IMR-90 (cell line): ENCODE measurements at regions not wholly inside any gene's neighbourhood (a gene's known extent, or its start where the extent isn't known, plus 50 kb on each side); places are given as distances from the start of the nearest gene placed in this dataset.
"Not testable (repeated sequence)": the region's sequence is repeated elsewhere in the genome, so short reads cannot be mapped to it uniquely, and the experiment has no call there.

Experiments
- ATAC-seq: fragments of 200-7000 bp; cut with Tn5 transposase; 2 replicates; pipeline ENCODE4 v1.9.1; 2020; ENCODE audit warnings: low read depth, mild to moderate bottlenecking, moderate library complexity
- BruUV-seq: library from RNA; stranded (reverse); fragments of 400-500 nt; replicated peaks from 2 replicates; lab custom pipeline; 2021; lab: Mats Ljungman, UMichigan
- CTCF ChIA-PET: fragments of 300-600 bp; formaldehyde crosslinking; extraction: SDS; loops from one replicate; lab custom pipeline; 2021; ENCODE audit warnings: antibody characterized with exemption; lab: Yijun Ruan, JAX
- POLR2A ChIA-PET: fragments of 300-600 bp; sonication (Branson Sonifier 250); formaldehyde crosslinking; loops from one replicate; lab custom pipeline; 2022; ENCODE audit warnings: antibody characterized with exemption; ENCODE audit not compliant: unreplicated experiment; lab: Charles Lee
- DNase-seq: peaks from one replicate; pipeline ENCODE4 v3.0.0; 2013
- H2AFZ ChIP-seq: replicated peaks from 2 replicates; pipeline ENCODE3; 2013; ENCODE audit warnings: low read length, mild to moderate bottlenecking; ENCODE audit not compliant: poor library complexity
- H2AK5ac ChIP-seq: 2 replicates; pipeline ENCODE4 v1.6.1; 2013; ENCODE audit warnings: low read depth, low read length, inconsistent platforms
- H2AK9ac ChIP-seq: replicated peaks from 2 replicates; pipeline ENCODE3; 2013; ENCODE audit warnings: mild to moderate bottlenecking, low read depth, low read length, moderate library complexity; ENCODE audit not compliant: poor library complexity
- H2BK120ac ChIP-seq: 2 replicates; pipeline ENCODE4 v1.6.1; 2013; ENCODE audit warnings: low read depth, low read length, inconsistent platforms
- H2BK15ac ChIP-seq: 3 replicates; pipeline ENCODE4 v1.6.1; 2013; ENCODE audit warnings: low read depth, low read length, inconsistent platforms
- H2BK20ac ChIP-seq: 2 replicates; pipeline ENCODE4 v1.6.1; 2013; ENCODE audit warnings: low read depth, mild to moderate bottlenecking, inconsistent platforms, low read length, moderate library complexity
- H2BK5ac ChIP-seq: 2 replicates; pipeline ENCODE4 v1.6.1; 2013; ENCODE audit warnings: mild to moderate bottlenecking, low read depth, low read length, inconsistent platforms; ENCODE audit not compliant: poor library complexity, severe bottlenecking
- H3K14ac ChIP-seq: replicated peaks from 2 replicates; pipeline ENCODE4 v1.6.1; 2013; ENCODE audit warnings: low read depth, low read length, inconsistent platforms
- H3K18ac ChIP-seq: 2 replicates; pipeline ENCODE4 v1.6.1; 2013; ENCODE audit warnings: low read depth, low read length, control low read depth
- H3K23ac ChIP-seq: 2 replicates; pipeline ENCODE4 v1.6.1; 2013; ENCODE audit warnings: low read depth, low read length, inconsistent platforms
- H3K27ac ChIP-seq: 2 replicates; pipeline ENCODE4 v1.5.1; 2013; ENCODE audit warnings: mild to moderate bottlenecking, control low read depth, low read length; ENCODE audit not compliant: insufficient read depth
- H3K27me3 ChIP-seq: 2 replicates; pipeline ENCODE4 v1.6.1; 2013; ENCODE audit warnings: low read length; ENCODE audit not compliant: control insufficient read depth, insufficient read depth
- H3K36me3 ChIP-seq: 2 replicates; pipeline ENCODE4 v1.6.1; 2013; ENCODE audit warnings: low read length, mixed read lengths; ENCODE audit not compliant: control insufficient read depth, insufficient read depth
- H3K4ac ChIP-seq: 2 replicates; pipeline ENCODE4 v1.6.1; 2013; ENCODE audit warnings: low read depth, low read length, inconsistent platforms
- H3K4me1 ChIP-seq: 2 replicates; pipeline ENCODE4 v1.6.1; 2013; ENCODE audit warnings: low read length, mixed read lengths; ENCODE audit not compliant: control insufficient read depth, insufficient read depth
- H3K4me2 ChIP-seq: 2 replicates; pipeline ENCODE4 v1.6.1; 2013; ENCODE audit warnings: low read depth, mild to moderate bottlenecking, control low read depth, low read length, moderate library complexity
- H3K4me3 ChIP-seq: 2 replicates; pipeline ENCODE4 v1.5.1; 2013; ENCODE audit warnings: low read depth, mild to moderate bottlenecking, control low read depth, low read length, moderate library complexity; ENCODE audit not compliant: insufficient read depth
- H3K56ac ChIP-seq: 2 replicates; pipeline ENCODE4 v1.6.1; 2013; ENCODE audit warnings: low read length, inconsistent platforms; ENCODE audit not compliant: insufficient read depth; ENCODE audit errors: extremely low read depth
- H3K79me1 ChIP-seq, 2 experiments: 2 replicates each; pipeline ENCODE4 v1.6.1; 2013; ENCODE audit warnings: low read length in 2 of 2, inconsistent platforms in 1 of 2, low read depth in 1 of 2
- H3K9ac ChIP-seq: 2 replicates; pipeline ENCODE4 v1.6.1; 2013; ENCODE audit warnings: low read depth, low read length, control low read depth
- H3K9me1 ChIP-seq: 2 replicates; pipeline ENCODE4 v1.6.1; 2013; ENCODE audit warnings: low read length, inconsistent platforms; ENCODE audit not compliant: insufficient read depth
- H3K9me3 ChIP-seq: 2 replicates; pipeline ENCODE4 v1.6.1; 2013; ENCODE audit warnings: low read length; ENCODE audit not compliant: control insufficient read depth, insufficient read depth
- H4K20me1 ChIP-seq: 2 replicates; pipeline ENCODE4 v1.6.1; 2013; ENCODE audit warnings: low read length, inconsistent platforms; ENCODE audit not compliant: insufficient read depth
- H4K5ac ChIP-seq: 2 replicates; pipeline ENCODE4 v1.6.1; 2013; ENCODE audit warnings: mild to moderate bottlenecking, low read depth, low read length, control low read depth
- H4K8ac ChIP-seq, 2 experiments: 2 replicates each; pipeline ENCODE4 v1.6.1; 2013; ENCODE audit warnings: low read depth in 2 of 2, low read length in 2 of 2, control low read depth in 1 of 2, inconsistent platforms in 1 of 2
- H4K91ac ChIP-seq: 2 replicates; pipeline ENCODE4 v1.6.1; 2013; ENCODE audit warnings: low read depth, low read length, inconsistent platforms; ENCODE audit not compliant: insufficient read depth
- CEBPB ChIP-seq: IDR thresholded peaks from 2 replicates; pipeline ENCODE4 v1.6.1; 2012; ENCODE audit warnings: low read depth, low read length, improper control_type of control experiment
- CHD1 ChIP-seq: IDR thresholded peaks from 2 replicates; pipeline ENCODE4 v1.6.1; 2012; ENCODE audit warnings: low read depth, low read length, improper control_type of control experiment
- MAZ ChIP-seq: IDR thresholded peaks from 2 replicates; pipeline ENCODE4 v1.6.1; 2012; ENCODE audit warnings: low read depth, mild to moderate bottlenecking, low read length, improper control_type of control experiment, moderate library complexity, borderline replicate concordance
- MXI1 ChIP-seq: IDR thresholded peaks from 2 replicates; pipeline ENCODE4 v1.6.1; 2012; ENCODE audit warnings: low read depth, mild to moderate bottlenecking, low read length, moderate library complexity, borderline replicate concordance
- NFE2L2 ChIP-seq: fragments of 150-350 bp; IDR thresholded peaks from 2 replicates; pipeline ENCODE4 v1.6.1; 2016; ENCODE audit warnings: low read depth, mild to moderate bottlenecking, low read length
- POLR2A ChIP-seq: IDR thresholded peaks from 2 replicates; pipeline ENCODE4 v1.6.1; 2012; ENCODE audit warnings: mild to moderate bottlenecking, low read depth, low read length
- RCOR1 ChIP-seq: IDR thresholded peaks from 2 replicates; pipeline ENCODE4 v1.6.1; 2012; ENCODE audit warnings: mild to moderate bottlenecking, low read length, improper control_type of control experiment; ENCODE audit not compliant: insufficient replicate concordance
- RFX5 ChIP-seq: IDR thresholded peaks from 2 replicates; pipeline ENCODE4 v1.8.0; 2012; ENCODE audit warnings: low read depth, mild to moderate bottlenecking, low read length, moderate library complexity
- WGBS, 2 experiments: methylation state at CpG; one replicate each; pipeline versions ENCODE4 v1.1.5 to v1.1.7; 2013; ENCODE audit warnings: missing lambda C conversion rate in 2 of 2; ENCODE audit not compliant: insufficient read length in 1 of 2; ENCODE audit errors: extremely low coverage in 2 of 2; 5-methylcytosine and 5-hydroxymethylcytosine counted together
- dilution Hi-C: fragments of 300-500 bp; cut with HindIII; formaldehyde crosslinking; loops from one replicate; pipeline ENCODE4 v1.14.3; 2018; ENCODE audit warnings: low sequenced_read_pairs; ENCODE audit not compliant: unreplicated experiment
- in situ Hi-C: fragments of 300-500 bp; cut with MboI; formaldehyde crosslinking; loops from 3 replicates; pipeline ENCODE4 v1.14.3; 2019; ENCODE audit warnings: low sequenced_read_pairs, inconsistent platforms, mixed read lengths
- intact Hi-C: fragments of 100-400 bp; cut with micrococcal nuclease; formaldehyde crosslinking; loops from 2 replicates; pipeline ENCODE4 v1.10.0; 2022
- TF ChIP-seq, protein P1 (sequence below): fragments of 150-350 bp; IDR thresholded peaks from 2 replicates; pipeline ENCODE4 v1.6.1; 2016; ENCODE audit warnings: low read depth, mild to moderate bottlenecking, low read length, moderate library complexity, borderline replicate concordance

DNA sequence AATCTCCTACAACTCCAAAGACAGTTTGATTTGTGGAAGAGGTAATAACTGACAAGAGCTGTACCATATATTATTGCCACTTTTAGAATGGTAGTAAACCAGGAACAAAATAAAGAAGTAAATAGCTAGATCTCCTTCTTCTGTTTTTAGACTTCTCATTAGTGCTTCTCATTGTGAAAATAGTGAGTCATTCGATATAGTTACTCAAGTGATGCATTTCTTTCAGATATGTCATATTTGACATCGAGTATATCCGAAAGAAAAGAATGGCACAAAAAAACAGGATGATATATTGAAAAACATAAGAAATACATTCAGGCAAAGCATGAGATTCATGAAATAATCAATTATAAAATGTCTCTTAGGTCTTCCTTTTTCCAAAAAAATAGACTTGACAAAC lies 1346.1 kb downstream of the BRINP3 start:
- Histone ChIP-seq H2BK15ac (no peak overlapping the region), H3K56ac (no peak overlapping the region), H3K27me3 (no peaks in the 10 kb centered on the region), H2AFZ (no peak overlapping the region), H3K4me2 (no peak overlapping the region), H4K20me1 (no peaks in the 10 kb centered on the region), H2BK20ac (no peak overlapping the region), H3K14ac (no peak overlapping the region), H3K23ac (no peak overlapping the region), H4K91ac (no peak overlapping the region), H3K4me1 (no peaks in the 10 kb centered on the region), H3K4me3 (no peak overlapping the region), H3K9me3 (0 out of 2 replicates have a peak, but pooled peaks cover 2% of the 10 kb centered on the region), H3K18ac (no peak overlapping the region), H3K36me3 (no peaks in the 10 kb centered on the region), H2BK120ac (no peak overlapping the region), H3K27ac (no peak overlapping the region), H4K5ac (no peak overlapping the region), H4K8ac (no peak overlapping the region), H3K9ac (no peak overlapping the region), H2AK5ac (no peak overlapping the region), H2AK9ac (no peak overlapping the region), H3K9me1 (no peaks in the 10 kb centered on the region), H2BK5ac (no peak overlapping the region), H3K4ac (no peak overlapping the region), H3K79me1 (no peaks in the 10 kb centered on the region)
- ChIA-PET CTCF (no interaction called here), POLR2A (no interaction called here)
- intact Hi-C loops (no loop called here), dilution Hi-C loops (no loop called here), in situ Hi-C loops (no loop called here)
- no CpG with 5 or more reads among the region's 3 CpGs for WGBS, 2 experiments
- DNase-seq: no peak
- no peak for ATAC-seq
- TF ChIP-seq CHD1: no peak
- TF ChIP-seq MAZ: no peak
- TF ChIP-seq MXI1: no peak
- no peak for TF ChIP-seq POLR2A
- TF ChIP-seq RFX5: no peak
- TF ChIP-seq NFE2L2: no peak
- TF ChIP-seq, protein P1, sequence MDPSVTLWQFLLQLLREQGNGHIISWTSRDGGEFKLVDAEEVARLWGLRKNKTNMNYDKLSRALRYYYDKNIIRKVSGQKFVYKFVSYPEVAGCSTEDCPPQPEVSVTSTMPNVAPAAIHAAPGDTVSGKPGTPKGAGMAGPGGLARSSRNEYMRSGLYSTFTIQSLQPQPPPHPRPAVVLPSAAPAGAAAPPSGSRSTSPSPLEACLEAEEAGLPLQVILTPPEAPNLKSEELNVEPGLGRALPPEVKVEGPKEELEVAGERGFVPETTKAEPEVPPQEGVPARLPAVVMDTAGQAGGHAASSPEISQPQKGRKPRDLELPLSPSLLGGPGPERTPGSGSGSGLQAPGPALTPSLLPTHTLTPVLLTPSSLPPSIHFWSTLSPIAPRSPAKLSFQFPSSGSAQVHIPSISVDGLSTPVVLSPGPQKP: no peak
- TF ChIP-seq RCOR1: no peak
- TF ChIP-seq CEBPB: no peak
- BruUV-seq: no TSS peak

DNA sequence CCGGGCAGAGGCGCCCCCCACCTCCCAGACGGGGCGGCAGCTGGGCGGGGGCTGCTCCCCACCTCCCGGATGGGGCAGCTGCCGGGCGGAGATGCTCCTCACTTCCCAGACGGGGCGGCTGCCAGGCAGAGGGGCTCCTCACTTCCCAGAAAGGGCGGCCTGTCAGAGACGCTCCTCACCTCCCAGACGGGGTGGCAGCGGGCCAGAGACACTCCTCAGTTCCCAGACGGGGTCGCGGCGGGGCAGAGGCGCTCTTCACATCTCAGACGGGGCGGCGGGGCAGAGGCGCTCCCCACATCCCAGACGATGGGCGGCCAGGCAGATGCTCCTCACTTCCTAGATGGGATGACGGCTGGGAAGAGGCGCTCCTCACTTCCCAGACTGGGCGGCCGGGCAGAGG lies 1337.9 kb downstream of the BRINP3 start:
- POLR2A ChIA-PET, H2BK15ac ChIP-seq, dilution Hi-C loops, H2BK5ac ChIP-seq, H3K14ac ChIP-seq, H3K79me1 ChIP-seq, H3K4ac ChIP-seq, H4K8ac ChIP-seq, H3K56ac ChIP-seq, intact Hi-C loops, H3K9me1 ChIP-seq, H4K91ac ChIP-seq, H2BK20ac ChIP-seq, H2AK5ac ChIP-seq, H3K9me3 ChIP-seq, BruUV-seq, H3K27me3 ChIP-seq, H2AK9ac ChIP-seq, H3K36me3 ChIP-seq, H2AFZ ChIP-seq, H4K5ac ChIP-seq, H3K4me1 ChIP-seq, ATAC-seq, H3K4me3 ChIP-seq, CTCF ChIA-PET, in situ Hi-C loops, H3K9ac ChIP-seq, H3K23ac ChIP-seq, H3K18ac ChIP-seq, H2BK120ac ChIP-seq, H3K4me2 ChIP-seq, DNase-seq, H3K27ac ChIP-seq, H4K20me1 ChIP-seq: not testable (repeated sequence)
- WGBS, 2 experiments: 95% methylated on average over 8 of the region's 29 CpGs; no CpG with 5 or more reads in 1 of the 2 experiments
